HCT116 (cell line): ENCODE measurements at regions not wholly inside any gene's neighbourhood (a gene's known extent, or its start where the extent isn't known, plus 50 kb on each side); places are given as distances from the start of the nearest gene placed in this dataset.

Experiments used
- ATAC-seq: fragments of 200-7000 bp; cut with Tn5 transposase; 2 replicates; pipeline ENCODE4 v1.9.1; 2020; ENCODE audit warnings: mild to moderate bottlenecking, moderate library complexity
- BruUV-seq: library from RNA; stranded (reverse); fragments of 400-500 nt; replicated peaks from 2 replicates; lab custom pipeline; 2021; lab: Mats Ljungman, UMichigan
- CTCF ChIA-PET: fragments of 300-600 bp; sonication (Branson Sonifier 250); formaldehyde crosslinking; loops from one replicate; lab custom pipeline; 2021; ENCODE audit warnings: antibody characterized with exemption; lab: Charles Lee
- POLR2A ChIA-PET: fragments of 300-600, 350-600 bp; sonication (Branson Sonifier 250); formaldehyde crosslinking; loops from one replicate; lab custom pipeline; 2021; ENCODE audit warnings: antibody characterized with exemption; lab: Charles Lee
- RAD21 ChIA-PET, 2 experiments: fragments of 300-600 bp; sonication (Branson Sonifier 250); formaldehyde crosslinking; loops; one replicate each; lab custom pipeline; 2023; ENCODE audit warnings: low total read pairs in 2 of 2; ENCODE audit not compliant: uncharacterized antibody in 2 of 2, unreplicated experiment in 2 of 2, low non-redundant PET in 1 of 2; lab: Charles Lee
- DNase-seq: peaks from one replicate; pipeline ENCODE4 v3.0.0-alpha.2; 2010; ENCODE audit warnings: low read depth, low spot score
- H2AFZ ChIP-seq: fragments of 200-600 bp; shearing (Covaris generic), sonication (generic); 2 replicates; pipeline ENCODE4 v1.6.1; 2017; ENCODE audit warnings: low read depth, mixed run types, mixed read lengths, antibody characterized with exemption, low read length; ENCODE audit not compliant: poor library complexity, severe bottlenecking
- H3K27ac ChIP-seq: 2 replicates; pipeline ENCODE4 v1.5.1; 2012; ENCODE audit warnings: low read depth, low read length
- H3K27me3 ChIP-seq: fragments of 200-600 bp; sonication (generic); 2 replicates; pipeline ENCODE4 v1.6.1; 2016; ENCODE audit warnings: mixed run types, low read length, mixed read lengths; ENCODE audit not compliant: insufficient read depth
- H3K36me3 ChIP-seq, 2 experiments: fragments of 200-500 bp in 1 of 2; fragments of 200-600 bp in 1 of 2; sonication (Bioruptor generic) in 1 of 2; sonication (generic) in 1 of 2; 2 replicates each; pipeline versions ENCODE4 v1.5.1 to v1.6.1; 2014 to 2016; ENCODE audit warnings: low read length in 2 of 2, inconsistent platforms in 1 of 2, mixed read lengths in 1 of 2, mixed run types in 1 of 2; ENCODE audit not compliant: insufficient read depth in 2 of 2, control insufficient read depth in 1 of 2
- H3K4me1 ChIP-seq, 2 experiments: fragments of 200-600 bp in 1 of 2; sonication (generic) in 1 of 2; 2 replicates each; pipeline versions ENCODE4 v1.5.1 to v1.6.1; 2012 to 2017; ENCODE audit warnings: low read length in 2 of 2, inconsistent platforms in 1 of 2, mild to moderate bottlenecking in 1 of 2, mixed read lengths in 1 of 2, mixed run types in 1 of 2, moderate library complexity in 1 of 2; ENCODE audit not compliant: insufficient read depth in 2 of 2, control insufficient read depth in 1 of 2
- H3K4me2 ChIP-seq: fragments of 200-600 bp; sonication (generic); 2 replicates; pipeline ENCODE4 v1.6.1; 2017; ENCODE audit warnings: mixed run types, low read length, mixed read lengths
- H3K4me3 ChIP-seq, 2 experiments: fragments of 200-600 bp in 1 of 2; sonication (generic) in 1 of 2; replicated peaks in 1 of 2; 2 replicates each; pipeline ENCODE4 v1.5.1; 2011 to 2016; ENCODE audit warnings: low read length in 2 of 2, control low read depth in 1 of 2, low read depth in 1 of 2, mild to moderate bottlenecking in 1 of 2, mixed read lengths in 1 of 2, mixed run types in 1 of 2
- H3K79me2 ChIP-seq: fragments of 200-600 bp; sonication (generic); 2 replicates; pipeline ENCODE4 v1.6.1; 2017; ENCODE audit warnings: mild to moderate bottlenecking, mixed run types, low read length, moderate library complexity, mixed read lengths; ENCODE audit not compliant: insufficient read depth
- H3K9ac ChIP-seq: fragments of 200-600 bp; sonication (generic); 2 replicates; pipeline ENCODE4 v1.6.1; 2016; ENCODE audit warnings: low read length, mixed read lengths
- H3K9me2 ChIP-seq: fragments of 200-600 bp; sonication (generic), shearing (Covaris generic); 2 replicates; pipeline ENCODE4 v1.6.1; 2017; ENCODE audit warnings: mixed run types, mild to moderate bottlenecking, moderate library complexity; ENCODE audit not compliant: insufficient read depth
- H3K9me3 ChIP-seq, 2 experiments: fragments of 200-500 bp in 1 of 2; fragments of 200-600 bp in 1 of 2; sonication (Bioruptor generic) in 1 of 2; sonication (generic) in 1 of 2; 2 replicates each; pipeline ENCODE4 v1.6.1; 2014 to 2017; ENCODE audit warnings: low read length in 2 of 2, mixed read lengths in 2 of 2, inconsistent platforms in 1 of 2, low read depth in 1 of 2, mild to moderate bottlenecking in 1 of 2, mixed run types in 1 of 2, moderate library complexity in 1 of 2; ENCODE audit not compliant: control insufficient read depth in 1 of 2, insufficient read depth in 1 of 2
- H4K20me1 ChIP-seq: fragments of 200-600 bp; sonication (generic), shearing (Covaris generic); 2 replicates; pipeline ENCODE4 v1.6.1; 2017; ENCODE audit warnings: mixed run types, mild to moderate bottlenecking, moderate library complexity; ENCODE audit not compliant: insufficient read depth
- CBX3 ChIP-seq: IDR thresholded peaks from 2 replicates; pipeline ENCODE4 v1.6.1; 2012; ENCODE audit warnings: low read depth
- CEBPB ChIP-seq: IDR thresholded peaks from 2 replicates; pipeline ENCODE4 v1.6.1; 2012; ENCODE audit warnings: low read depth
- ELF1 ChIP-seq: IDR thresholded peaks from 2 replicates; pipeline ENCODE4 v1.6.1; 2012; ENCODE audit warnings: low read depth, borderline replicate concordance
- EZH2 ChIP-seq: fragments of 200-600 bp; sonication (generic); IDR thresholded peaks from 2 replicates; pipeline ENCODE4 v1.6.1; 2017; ENCODE audit warnings: antibody characterized with exemption, mixed run types
- EZH2phosphoT487 ChIP-seq: fragments of 200-600 bp; IDR thresholded peaks from 2 replicates; pipeline ENCODE4 v1.6.1; 2018; ENCODE audit warnings: antibody characterized with exemption, borderline replicate concordance
- POLR2AphosphoS5 ChIP-seq: IDR thresholded peaks from 2 replicates; pipeline ENCODE4 v1.6.1; 2011; ENCODE audit warnings: mild to moderate bottlenecking, low read depth, low read length, moderate library complexity
- SIN3A ChIP-seq: IDR thresholded peaks from 2 replicates; pipeline ENCODE4 v1.6.1; 2012; ENCODE audit warnings: low read depth
- SP1 ChIP-seq: IDR thresholded peaks from 2 replicates; pipeline ENCODE4 v1.6.1; 2012; ENCODE audit warnings: low read depth
- SRF ChIP-seq: IDR thresholded peaks from 2 replicates; pipeline ENCODE4 v1.6.1; 2012; ENCODE audit warnings: low read depth
- TCF7L2 ChIP-seq: IDR thresholded peaks from 2 replicates; pipeline ENCODE4 v1.7.0; 2011; ENCODE audit warnings: borderline replicate concordance, inconsistent platforms; ENCODE audit not compliant: insufficient read depth, insufficient read length; ENCODE audit errors: extremely low read depth
- YY1 ChIP-seq: IDR thresholded peaks from 2 replicates; pipeline ENCODE4 v1.6.1; 2011; ENCODE audit warnings: low read length, low read depth, moderate library complexity, mild to moderate bottlenecking; ENCODE audit not compliant: insufficient replicate concordance; ENCODE audit errors: extremely low read depth
- ZFX ChIP-seq: fragments of 450-650 bp; IDR thresholded peaks from 2 replicates; pipeline ENCODE4 v1.6.1; 2017
- intact Hi-C: fragments of 100-400 bp; cut with micrococcal nuclease; formaldehyde crosslinking; loops from 2 replicates; pipeline ENCODE4 v1.10.0; 2022
- TF ChIP-seq, protein P1 (sequence below), 3 experiments: fragments of 200-600 bp in 1 of 3; sonication (generic) in 1 of 3; IDR thresholded peaks in 2 of 3; conservative IDR thresholded peaks in 1 of 3; 2 replicates each; pipeline ENCODE4 v1.5.1; 2012 to 2017; ENCODE audit warnings: low read depth in 2 of 3, low read length in 2 of 3, antibody characterized with exemption in 1 of 3, borderline replicate concordance in 1 of 3, control low read depth in 1 of 3, mild to moderate bottlenecking in 1 of 3, mixed read lengths in 1 of 3, mixed run types in 1 of 3, moderate library complexity in 1 of 3; ENCODE audit not compliant: insufficient read depth in 1 of 3
- TF ChIP-seq, protein P2 (sequence below): IDR thresholded peaks from 2 replicates; pipeline ENCODE4 v1.6.1; 2012
- TF ChIP-seq, protein P3 (sequence below): IDR thresholded peaks from 2 replicates; pipeline ENCODE4 v1.6.1; 2012; ENCODE audit warnings: low read depth

DNA sequence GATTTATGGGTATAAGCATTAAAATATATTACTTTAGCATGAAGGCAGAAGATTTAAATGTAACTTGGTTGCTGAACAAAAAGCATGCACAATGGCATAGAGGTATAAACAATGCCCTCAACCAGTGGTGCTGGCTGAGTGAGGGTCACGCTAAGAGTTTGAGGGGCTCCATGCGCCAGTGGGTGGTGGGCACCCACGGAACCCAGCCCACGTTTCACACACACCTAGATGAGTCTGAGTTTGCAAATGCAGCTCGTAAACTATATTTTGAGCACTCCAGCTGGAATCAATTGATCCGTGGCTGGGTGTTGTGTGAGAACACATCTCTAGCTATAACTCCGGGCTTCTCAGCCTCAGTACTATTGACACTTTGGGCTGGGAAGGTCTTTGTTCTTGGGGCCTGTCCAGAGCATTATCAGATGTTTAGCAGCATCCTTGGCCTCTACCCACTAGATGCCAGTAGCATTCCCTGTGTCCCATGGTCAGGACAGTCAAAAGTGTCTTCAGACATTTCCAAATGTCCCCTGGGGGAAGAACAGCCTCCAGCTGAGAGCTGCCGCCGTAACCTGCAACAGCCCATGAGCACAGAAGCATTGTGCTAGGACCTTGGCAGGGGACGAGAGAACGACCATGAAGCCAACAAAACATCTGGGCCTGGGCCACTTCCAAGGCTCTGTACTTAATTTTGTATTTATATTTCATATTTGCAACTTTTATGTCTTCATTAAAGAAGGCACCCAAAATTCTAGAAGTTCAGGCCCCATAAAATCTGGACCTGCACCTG lies 108.1 kb upstream of the SOX1 start:
- BruUV-seq = no TSS peak

More for the DNA sequence above, 108.1 kb upstream of the SOX1 start:
- no peaks in the 10 kb centered on the region for H3K9me3 ChIP-seq
- H3K4me3 ChIP-seq = no peak overlapping the region
- no peak overlapping the region for H3K27ac ChIP-seq
- no peak overlapping the region for H2AFZ ChIP-seq
- 0 out of 2 replicates have a peak, but pooled peaks cover 4% of the 10 kb centered on the region for H3K27me3 ChIP-seq
- no peaks in the 10 kb centered on the region for H3K36me3 ChIP-seq
- intact Hi-C loops = no loop called here
- H3K9me2 ChIP-seq = no peaks in the 10 kb centered on the region
- ATAC-seq = no peak
- ChIA-PET CTCF (no interaction called here), RAD21 (no interaction called here), POLR2A (no interaction called here)
- TF ChIP-seq SP1 (no peak), ELF1 (no peak), POLR2AphosphoS5 (no peak), TCF7L2 (no peak), SRF (no peak), CBX3 (no peak), EZH2 (no peak), CEBPB (no peak), ZFX (no peak), YY1 (no peak), SIN3A (no peak), EZH2phosphoT487 (no peak)
- TF ChIP-seq, protein P1, sequence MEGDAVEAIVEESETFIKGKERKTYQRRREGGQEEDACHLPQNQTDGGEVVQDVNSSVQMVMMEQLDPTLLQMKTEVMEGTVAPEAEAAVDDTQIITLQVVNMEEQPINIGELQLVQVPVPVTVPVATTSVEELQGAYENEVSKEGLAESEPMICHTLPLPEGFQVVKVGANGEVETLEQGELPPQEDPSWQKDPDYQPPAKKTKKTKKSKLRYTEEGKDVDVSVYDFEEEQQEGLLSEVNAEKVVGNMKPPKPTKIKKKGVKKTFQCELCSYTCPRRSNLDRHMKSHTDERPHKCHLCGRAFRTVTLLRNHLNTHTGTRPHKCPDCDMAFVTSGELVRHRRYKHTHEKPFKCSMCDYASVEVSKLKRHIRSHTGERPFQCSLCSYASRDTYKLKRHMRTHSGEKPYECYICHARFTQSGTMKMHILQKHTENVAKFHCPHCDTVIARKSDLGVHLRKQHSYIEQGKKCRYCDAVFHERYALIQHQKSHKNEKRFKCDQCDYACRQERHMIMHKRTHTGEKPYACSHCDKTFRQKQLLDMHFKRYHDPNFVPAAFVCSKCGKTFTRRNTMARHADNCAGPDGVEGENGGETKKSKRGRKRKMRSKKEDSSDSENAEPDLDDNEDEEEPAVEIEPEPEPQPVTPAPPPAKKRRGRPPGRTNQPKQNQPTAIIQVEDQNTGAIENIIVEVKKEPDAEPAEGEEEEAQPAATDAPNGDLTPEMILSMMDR (IDR thresholded peaks at IDR 0.05 in 2 of 3, conservative IDR thresholded peaks at IDR 0.05 in 1 of 3; ENCODE audit: borderline replicate concordance in 1 of 3, insufficient read depth in 1 of 3, low read depth in 2 of 3, low read length in 2 of 3) = no peak
- TF ChIP-seq, protein P2, sequence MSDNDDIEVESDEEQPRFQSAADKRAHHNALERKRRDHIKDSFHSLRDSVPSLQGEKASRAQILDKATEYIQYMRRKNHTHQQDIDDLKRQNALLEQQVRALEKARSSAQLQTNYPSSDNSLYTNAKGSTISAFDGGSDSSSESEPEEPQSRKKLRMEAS = no peak
- TF ChIP-seq, protein P3, sequence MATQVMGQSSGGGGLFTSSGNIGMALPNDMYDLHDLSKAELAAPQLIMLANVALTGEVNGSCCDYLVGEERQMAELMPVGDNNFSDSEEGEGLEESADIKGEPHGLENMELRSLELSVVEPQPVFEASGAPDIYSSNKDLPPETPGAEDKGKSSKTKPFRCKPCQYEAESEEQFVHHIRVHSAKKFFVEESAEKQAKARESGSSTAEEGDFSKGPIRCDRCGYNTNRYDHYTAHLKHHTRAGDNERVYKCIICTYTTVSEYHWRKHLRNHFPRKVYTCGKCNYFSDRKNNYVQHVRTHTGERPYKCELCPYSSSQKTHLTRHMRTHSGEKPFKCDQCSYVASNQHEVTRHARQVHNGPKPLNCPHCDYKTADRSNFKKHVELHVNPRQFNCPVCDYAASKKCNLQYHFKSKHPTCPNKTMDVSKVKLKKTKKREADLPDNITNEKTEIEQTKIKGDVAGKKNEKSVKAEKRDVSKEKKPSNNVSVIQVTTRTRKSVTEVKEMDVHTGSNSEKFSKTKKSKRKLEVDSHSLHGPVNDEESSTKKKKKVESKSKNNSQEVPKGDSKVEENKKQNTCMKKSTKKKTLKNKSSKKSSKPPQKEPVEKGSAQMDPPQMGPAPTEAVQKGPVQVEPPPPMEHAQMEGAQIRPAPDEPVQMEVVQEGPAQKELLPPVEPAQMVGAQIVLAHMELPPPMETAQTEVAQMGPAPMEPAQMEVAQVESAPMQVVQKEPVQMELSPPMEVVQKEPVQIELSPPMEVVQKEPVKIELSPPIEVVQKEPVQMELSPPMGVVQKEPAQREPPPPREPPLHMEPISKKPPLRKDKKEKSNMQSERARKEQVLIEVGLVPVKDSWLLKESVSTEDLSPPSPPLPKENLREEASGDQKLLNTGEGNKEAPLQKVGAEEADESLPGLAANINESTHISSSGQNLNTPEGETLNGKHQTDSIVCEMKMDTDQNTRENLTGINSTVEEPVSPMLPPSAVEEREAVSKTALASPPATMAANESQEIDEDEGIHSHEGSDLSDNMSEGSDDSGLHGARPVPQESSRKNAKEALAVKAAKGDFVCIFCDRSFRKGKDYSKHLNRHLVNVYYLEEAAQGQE = no peak
- no peak for DNase-seq
- H3K4me1 ChIP-seq = peaks cover 10 to 14% of the 10 kb centered on the region in 2 experiments
- no peak overlapping the region for H3K4me2 ChIP-seq
- H3K9ac ChIP-seq = no peak overlapping the region
- no peaks in the 10 kb centered on the region for H3K79me2 ChIP-seq
- no peaks in the 10 kb centered on the region for H4K20me1 ChIP-seq
